HG03025 (cell line): ENCODE measurements at regions not wholly inside any gene's neighbourhood (a gene's known extent, or its start where the extent isn't known, plus 50 kb on each side); places are given as distances from the start of the nearest gene placed in this dataset.
A peak's percentile ranks its signal among the peaks of the same experiment; 100 is the strongest.

Experiments used
- ATAC-seq: cut with Tn5 transposase; IDR thresholded peaks from one replicate; pipeline ENCODE4 v1.9.1; 2021; ENCODE audit warnings: mild to moderate bottlenecking, moderate library complexity; ENCODE audit not compliant: unreplicated experiment, low FRiP score

- peak; percentile 79 for ATAC-seq
Observed at GRCh38 chr18:11324956-11325882, 175.8 kb upstream of the PIEZO2 start.

GRCh38 chr18:11324510-11324909 lies 175.1 kb upstream of the PIEZO2 start:
- ATAC-seq: no peak

DNA sequence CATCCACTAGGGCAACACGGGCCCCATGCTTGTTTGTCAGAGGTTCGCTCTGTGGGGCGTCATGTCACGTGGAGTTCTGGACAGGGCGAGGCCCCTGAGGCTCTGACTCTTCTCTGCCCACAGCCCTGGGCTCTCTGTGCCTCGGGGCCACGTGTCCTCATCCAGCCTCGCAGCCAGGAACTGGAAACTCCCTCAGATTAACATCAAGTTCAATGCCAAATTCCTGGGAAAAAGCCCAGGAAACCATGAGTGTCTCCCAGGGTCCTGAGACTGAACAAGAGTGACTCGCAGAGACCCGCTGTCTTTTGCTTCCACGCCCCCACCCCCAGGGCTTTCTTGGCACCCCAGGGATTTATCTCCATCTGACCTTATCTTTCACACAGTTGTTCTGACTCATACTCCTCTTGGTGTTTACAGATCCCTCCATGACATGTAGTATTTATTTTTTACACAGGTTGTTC lies 174.0 kb upstream of the PIEZO2 start:
- no peak for ATAC-seq

- ATAC-seq: no peak
Observed at GRCh38 chr18:11322716-11323115, 173.3 kb upstream of the PIEZO2 start.

- no peak for ATAC-seq
Observed at GRCh38 chr18:11322006-11322405, 172.6 kb upstream of the PIEZO2 start.

DNA sequence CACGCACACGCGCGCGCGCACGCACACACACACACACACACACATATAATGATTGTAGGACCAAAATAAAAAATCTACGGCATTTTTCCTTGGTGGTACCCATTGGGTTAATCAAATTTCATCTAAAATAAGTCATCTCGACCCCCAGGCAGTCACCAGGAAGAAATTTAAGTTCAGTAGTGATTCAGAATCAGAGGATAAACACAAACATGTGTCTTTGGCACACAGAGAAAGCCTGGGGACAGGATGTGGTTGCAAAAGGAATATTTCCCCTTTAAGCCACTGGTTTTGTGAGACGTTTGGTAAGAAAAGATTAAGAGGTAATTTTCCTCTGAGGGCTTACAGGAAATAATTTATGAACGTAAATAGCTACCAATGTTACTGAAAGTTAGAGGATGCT lies 171.6 kb upstream of the PIEZO2 start:
- ATAC-seq: no peak

- no peak for ATAC-seq
Observed at GRCh38 chr18:11316546-11316945, 167.2 kb upstream of the PIEZO2 start.

DNA sequence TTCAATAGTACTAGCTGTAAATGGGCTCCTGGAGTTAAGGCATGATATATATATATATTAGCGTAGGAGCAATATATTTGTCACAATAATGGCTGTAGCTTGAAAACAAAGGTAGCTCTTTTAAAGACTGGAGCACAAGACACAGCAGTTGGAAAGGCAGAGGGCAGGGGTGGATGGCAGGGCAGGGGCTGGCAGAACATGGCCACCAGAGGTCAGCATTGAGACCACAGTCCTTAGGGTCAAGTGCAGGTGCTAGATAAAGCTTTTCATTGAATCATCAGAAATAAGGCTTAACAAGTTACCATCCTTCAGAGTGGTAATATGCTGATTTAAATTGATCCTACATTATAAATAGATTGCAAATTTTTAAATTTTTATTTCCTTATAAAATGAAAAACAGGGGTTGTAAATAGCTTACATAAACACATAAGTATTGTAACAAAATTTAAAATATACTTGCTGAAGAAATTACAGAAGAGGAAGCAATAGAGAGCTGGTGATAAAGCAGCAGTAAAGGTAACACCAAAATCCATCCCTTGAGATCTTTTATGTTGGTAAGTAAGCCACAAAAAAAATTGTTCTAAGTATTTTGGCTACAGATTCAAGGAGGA lies 161.2 kb upstream of the PIEZO2 start:
- ATAC-seq: no peak

GRCh38 chr18:11309172-11309571 lies 159.8 kb upstream of the PIEZO2 start:
- ATAC-seq: no peak

DNA sequence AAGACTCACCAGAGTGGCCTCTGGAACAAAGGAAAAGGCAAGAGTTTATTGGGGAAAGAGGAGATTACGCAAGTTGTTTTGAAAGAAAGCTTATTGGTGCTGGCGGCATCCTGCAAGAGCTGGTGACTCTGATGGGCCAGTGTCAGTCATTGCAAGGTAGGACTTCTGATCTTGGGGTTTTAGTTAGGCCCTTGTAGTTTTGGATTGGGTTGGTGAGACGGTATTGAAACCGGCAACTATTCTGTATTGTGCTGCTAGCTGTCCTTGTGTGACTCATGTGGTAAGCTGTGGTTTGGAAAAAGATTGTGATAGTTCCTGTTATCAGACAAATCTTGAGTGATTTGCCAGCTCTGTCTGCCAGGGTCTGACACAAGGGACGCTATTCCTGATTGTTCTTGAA lies 159.1 kb upstream of the PIEZO2 start:
- no peak for ATAC-seq

- ATAC-seq: no peak
Observed at GRCh38 chr18:11307716-11308115, 158.3 kb upstream of the PIEZO2 start.

- no peak for ATAC-seq
Observed at GRCh38 chr18:11305507-11305906, 156.1 kb upstream of the PIEZO2 start.

GRCh38 chr18:11304928-11305327 lies 155.6 kb upstream of the PIEZO2 start:
- ATAC-seq: no peak

- no peak for ATAC-seq
Observed at GRCh38 chr18:11296946-11297345, 147.6 kb upstream of the PIEZO2 start.

- ATAC-seq: no peak
Observed at GRCh38 chr18:11293794-11294193, 144.4 kb upstream of the PIEZO2 start.

DNA sequence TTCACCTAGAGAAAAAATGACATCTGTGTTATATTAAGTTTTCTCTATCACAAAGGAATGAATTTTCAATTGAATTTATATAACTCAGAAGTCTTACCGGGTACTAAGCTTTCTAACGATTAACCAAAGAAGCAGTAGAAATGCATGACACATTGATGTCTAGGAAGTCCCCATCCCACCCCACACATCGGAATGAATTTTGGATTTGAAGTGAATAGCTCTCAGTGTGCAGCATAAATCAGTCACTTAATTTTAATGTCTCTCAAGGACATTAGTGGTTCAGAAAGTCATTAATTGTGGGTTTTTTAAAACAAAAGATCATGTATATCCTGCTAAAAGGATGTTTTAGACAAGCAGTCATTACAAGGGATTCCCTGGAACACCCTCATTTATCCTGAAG lies 141.4 kb upstream of the PIEZO2 start:
- no peak for ATAC-seq

GRCh38 chr18:11289248-11289647 lies 139.9 kb upstream of the PIEZO2 start:
- ATAC-seq: no peak

GRCh38 chr18:11288401-11288800 lies 139.0 kb upstream of the PIEZO2 start:
- no peak for ATAC-seq

DNA sequence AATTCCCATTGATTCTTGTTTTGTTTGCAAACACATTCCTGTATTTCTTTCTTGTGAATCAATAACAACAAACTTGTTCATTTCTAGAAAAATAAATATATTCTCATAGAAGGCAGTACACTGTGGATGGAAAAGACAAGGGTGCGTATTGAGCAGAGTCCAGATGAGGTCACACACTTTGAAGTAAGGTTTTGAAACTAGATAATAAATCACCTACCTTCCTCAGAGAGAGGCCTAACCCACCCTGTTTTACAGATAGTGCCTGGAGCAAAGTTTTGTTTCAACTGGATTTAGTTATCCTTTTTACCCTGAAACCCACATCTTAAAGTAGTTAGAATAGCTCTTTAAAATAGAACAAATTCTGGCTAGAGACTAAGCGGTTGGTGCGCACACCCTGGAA lies 137.1 kb upstream of the PIEZO2 start:
- no peak for ATAC-seq

GRCh38 chr18:11284811-11285210 lies 135.4 kb upstream of the PIEZO2 start:
- no peak for ATAC-seq

- ATAC-seq: no peak
Observed at GRCh38 chr18:11284349-11284748, 135.0 kb upstream of the PIEZO2 start.
